Liver (tissue), 8 donors: ENCODE measurements at regions not wholly inside any gene's neighbourhood (a gene's known extent, or its start where the extent isn't known, plus 50 kb on each side); places are given as distances from the start of the nearest gene placed in this dataset.

Experiments
- DNase-seq: peaks from one replicate; pipeline ENCODE4 v3.0.0-alpha.2; 2017; ENCODE audit warnings: low spot score
- H3K27ac ChIP-seq, 2 donors: one replicate each; pipeline ENCODE4 v1.7.0; 2013; ENCODE audit warnings: inconsistent platforms in 2 of 2, low read length in 2 of 2, control low read depth in 1 of 2, low read depth in 1 of 2, mild to moderate bottlenecking in 1 of 2
- H3K27me3 ChIP-seq, 4 donors: one replicate each; pipeline versions ENCODE4 v1.6.1 to v1.7.0; 2013; ENCODE audit warnings: low read length in 3 of 4, inconsistent platforms in 1 of 4, mild to moderate bottlenecking in 1 of 4, moderate library complexity in 1 of 4; ENCODE audit not compliant: control insufficient read depth in 4 of 4, insufficient read depth in 4 of 4
- H3K36me3 ChIP-seq, 4 donors: one replicate each; pipeline versions ENCODE4 v1.6.1 to v1.7.0; 2013; ENCODE audit warnings: low read length in 3 of 4, mild to moderate bottlenecking in 3 of 4, low read depth in 1 of 4, moderate library complexity in 1 of 4; ENCODE audit not compliant: control insufficient read depth in 4 of 4, insufficient read depth in 3 of 4
- H3K4me1 ChIP-seq, 4 donors: one replicate each; pipeline versions ENCODE4 v1.6.1 to v1.7.0; 2013; ENCODE audit warnings: low read length in 3 of 4, mild to moderate bottlenecking in 3 of 4, moderate library complexity in 1 of 4; ENCODE audit not compliant: control insufficient read depth in 4 of 4, insufficient read depth in 4 of 4
- H3K4me3 ChIP-seq, 3 donors: one replicate each; pipeline versions ENCODE4 v1.6.1 to v1.7.0; 2013; ENCODE audit warnings: low read length in 3 of 3, control low read depth in 1 of 3, low read depth in 1 of 3, mild to moderate bottlenecking in 1 of 3
- H3K9ac ChIP-seq, 2 donors: one replicate each; pipeline ENCODE4 v1.7.0; 2013; ENCODE audit warnings: low read length in 2 of 2, mild to moderate bottlenecking in 2 of 2, moderate library complexity in 2 of 2, control low read depth in 1 of 2, low read depth in 1 of 2
- H3K9me3 ChIP-seq, 4 donors: one replicate each; pipeline versions ENCODE4 v1.6.1 to v1.7.0; 2013; ENCODE audit warnings: low read length in 3 of 4; ENCODE audit not compliant: control insufficient read depth in 4 of 4
- ATF3 ChIP-seq: IDR thresholded peaks from 2 replicates; pipeline ENCODE4 v1.6.1; 2016; ENCODE audit warnings: antibody characterized with exemption
- CTCF ChIP-seq: fragments of 150-350 bp; IDR thresholded peaks from 2 replicates; pipeline ENCODE4 v1.5.1; 2017; ENCODE audit warnings: improper control_type of control experiment, low read depth, low read length; ENCODE audit not compliant: missing input control
- EGR1 ChIP-seq, 2 donors: IDR thresholded peaks; 2 replicates each; pipeline ENCODE4 v1.6.1; 2016 to 2018; ENCODE audit warnings: antibody characterized with exemption in 2 of 2, low read depth in 2 of 2
- FOXA1 ChIP-seq: IDR thresholded peaks from 2 replicates; pipeline ENCODE4 v1.6.1; 2016; ENCODE audit warnings: antibody characterized with exemption
- FOXA2 ChIP-seq: IDR thresholded peaks from 2 replicates; pipeline ENCODE4 v1.6.1; 2016; ENCODE audit warnings: antibody characterized with exemption
- GABPA ChIP-seq, 2 donors: IDR thresholded peaks in 1 of 2; conservative IDR thresholded peaks in 1 of 2; 2 replicates each; pipeline ENCODE4 v1.6.1; 2016; ENCODE audit warnings: antibody characterized with exemption in 2 of 2, mild to moderate bottlenecking in 1 of 2, moderate library complexity in 1 of 2
- HNF4A ChIP-seq, 2 donors: conservative IDR thresholded peaks; 2 replicates each; pipeline ENCODE4 v1.6.1; 2016; ENCODE audit warnings: antibody characterized with exemption in 2 of 2, mild to moderate bottlenecking in 2 of 2
- HNF4G ChIP-seq: IDR thresholded peaks from 2 replicates; pipeline ENCODE4 v1.6.1; 2016; ENCODE audit warnings: antibody characterized with exemption
- JUND ChIP-seq, 2 donors: IDR thresholded peaks; 2 replicates each; pipeline ENCODE4 v1.6.1; 2016; ENCODE audit warnings: antibody characterized with exemption in 2 of 2
- MAX ChIP-seq: IDR thresholded peaks from 2 replicates; pipeline ENCODE4 v1.6.1; 2016; ENCODE audit warnings: antibody characterized with exemption
- NR2F2 ChIP-seq: IDR thresholded peaks from 2 replicates; pipeline ENCODE4 v1.6.1; 2016; ENCODE audit warnings: antibody characterized with exemption
- RAD21 ChIP-seq, 2 donors: IDR thresholded peaks; 2 replicates each; pipeline ENCODE4 v1.6.1; 2016; ENCODE audit warnings: antibody characterized with exemption in 2 of 2, mild to moderate bottlenecking in 2 of 2
- REST ChIP-seq: IDR thresholded peaks from 2 replicates; pipeline ENCODE4 v1.6.1; 2016; ENCODE audit warnings: antibody characterized with exemption, mild to moderate bottlenecking
- RXRA ChIP-seq, 2 donors: IDR thresholded peaks; 2 replicates each; pipeline ENCODE4 v1.6.1; 2017 to 2018; ENCODE audit warnings: antibody characterized with exemption in 2 of 2, mild to moderate bottlenecking in 1 of 2
- SP1 ChIP-seq: IDR thresholded peaks from 2 replicates; pipeline ENCODE4 v1.6.1; 2018; ENCODE audit warnings: antibody characterized with exemption, mild to moderate bottlenecking
- TAF1 ChIP-seq: conservative IDR thresholded peaks from 2 replicates; pipeline ENCODE4 v1.6.1; 2016; ENCODE audit warnings: antibody characterized with exemption, mild to moderate bottlenecking
- YY1 ChIP-seq: IDR thresholded peaks from 2 replicates; pipeline ENCODE4 v1.6.1; 2016; ENCODE audit warnings: antibody characterized with exemption, mild to moderate bottlenecking
- WGBS: extraction: QIAGEN DNeasy Blood & Tissue Kit; methylation state at CpG from one replicate; pipeline ENCODE4 v1.1.7; 2013; 5-methylcytosine and 5-hydroxymethylcytosine counted together
- TF ChIP-seq, protein P1 (sequence below): IDR thresholded peaks from 2 replicates; pipeline ENCODE4 v1.6.1; 2016; ENCODE audit warnings: antibody characterized with exemption
- donor health status: healthy.
- donor health status: healthy.
- donor health status: healthy.
- donor health status: healthy.
- donor health status: healthy.

DNA sequence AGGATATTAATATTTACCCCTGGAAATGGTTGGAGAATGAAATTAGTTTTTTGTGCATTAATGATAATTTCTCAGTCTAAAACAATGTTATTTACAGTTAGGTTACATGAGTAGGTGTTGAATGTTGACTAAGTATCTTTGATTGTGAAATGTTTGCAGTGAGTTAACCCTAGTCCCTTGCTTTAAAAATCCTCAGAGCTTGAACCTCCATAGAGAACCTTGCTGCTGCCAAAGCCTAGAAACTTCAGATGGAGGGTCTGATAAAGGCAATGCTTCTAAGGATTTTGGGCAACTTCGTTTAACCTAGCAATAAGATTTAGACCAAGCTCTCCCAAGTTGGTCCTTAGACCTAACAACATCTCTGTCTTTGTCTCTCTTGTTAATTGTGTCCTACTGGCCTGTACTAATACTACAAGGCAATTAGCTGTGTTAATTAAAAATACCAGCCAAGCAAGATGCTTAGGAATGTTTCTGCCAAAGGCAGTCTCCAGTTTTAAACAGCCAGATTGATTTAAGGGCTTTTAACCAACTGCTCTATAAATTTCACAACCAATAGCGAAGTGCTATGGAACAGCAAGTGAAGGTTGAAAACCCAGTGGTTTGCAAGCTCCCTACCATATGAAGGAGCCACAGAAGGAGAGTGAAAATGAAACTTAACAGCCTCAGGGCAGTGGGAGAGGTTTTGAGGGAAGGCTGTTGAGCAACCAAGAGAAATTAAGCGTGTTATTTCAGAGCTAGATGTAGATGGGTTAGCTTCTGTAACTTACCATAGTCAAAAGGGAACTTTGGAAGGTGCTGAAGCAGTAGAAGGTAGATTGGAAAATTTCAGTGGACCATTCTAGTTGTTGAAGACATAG is 295.9 kb upstream of the ANO5 start:
- no peak overlapping the region for H3K4me3 ChIP-seq
- WGBS: 71% methylated on average over 3 of the region's 3 CpGs
- H3K27me3 ChIP-seq: no peaks in the 10 kb centered on the region
- no peaks in the 10 kb centered on the region for H3K36me3 ChIP-seq
- H3K9me3 ChIP-seq: no peaks in the 10 kb centered on the region
- no peak for DNase-seq
- no peak overlapping the region for H3K27ac ChIP-seq
- TF ChIP-seq HNF4A (conservative IDR thresholded peaks at IDR 0.05) (no peak), SP1 (no peak), RXRA (IDR thresholded peaks at IDR 0.05) (no peak), ATF3 (no peak), HNF4G (no peak), NR2F2 (no peak), EGR1 (IDR thresholded peaks at IDR 0.05; ENCODE audit: low read depth in 2 of 2) (no peak), TAF1 (no peak), FOXA1 (no peak), FOXA2 (no peak), RAD21 (IDR thresholded peaks at IDR 0.05) (no peak), JUND (IDR thresholded peaks at IDR 0.05) (no peak), CTCF (no peak), REST (no peak), MAX (no peak)
- TF ChIP-seq, protein P1, sequence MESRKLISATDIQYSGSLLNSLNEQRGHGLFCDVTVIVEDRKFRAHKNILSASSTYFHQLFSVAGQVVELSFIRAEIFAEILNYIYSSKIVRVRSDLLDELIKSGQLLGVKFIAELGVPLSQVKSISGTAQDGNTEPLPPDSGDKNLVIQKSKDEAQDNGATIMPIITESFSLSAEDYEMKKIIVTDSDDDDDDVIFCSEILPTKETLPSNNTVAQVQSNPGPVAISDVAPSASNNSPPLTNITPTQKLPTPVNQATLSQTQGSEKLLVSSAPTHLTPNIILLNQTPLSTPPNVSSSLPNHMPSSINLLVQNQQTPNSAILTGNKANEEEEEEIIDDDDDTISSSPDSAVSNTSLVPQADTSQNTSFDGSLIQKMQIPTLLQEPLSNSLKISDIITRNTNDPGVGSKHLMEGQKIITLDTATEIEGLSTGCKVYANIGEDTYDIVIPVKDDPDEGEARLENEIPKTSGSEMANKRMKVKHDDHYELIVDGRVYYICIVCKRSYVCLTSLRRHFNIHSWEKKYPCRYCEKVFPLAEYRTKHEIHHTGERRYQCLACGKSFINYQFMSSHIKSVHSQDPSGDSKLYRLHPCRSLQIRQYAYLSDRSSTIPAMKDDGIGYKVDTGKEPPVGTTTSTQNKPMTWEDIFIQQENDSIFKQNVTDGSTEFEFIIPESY: no peak
- no peak overlapping the region for H3K9ac ChIP-seq
- H3K4me1 ChIP-seq: no peaks in the 10 kb centered on the region

DNA sequence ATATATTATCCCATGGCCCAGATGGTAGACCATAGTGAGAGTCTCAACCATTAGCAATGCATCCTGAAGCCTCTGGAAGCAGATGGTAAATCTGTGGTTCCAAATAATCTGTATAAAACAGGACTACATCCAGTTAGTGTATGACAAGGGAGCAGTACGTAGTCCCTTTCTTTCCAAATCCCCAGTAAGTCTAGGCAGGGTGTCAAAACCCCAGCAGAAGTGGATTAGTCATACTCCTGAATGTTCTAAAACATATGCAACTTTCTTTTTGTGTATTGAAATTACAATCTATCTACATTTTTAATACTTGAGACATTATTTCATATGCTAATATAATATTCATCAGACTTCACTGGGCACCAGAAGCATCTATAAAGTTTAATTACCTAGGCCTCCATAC is 295.1 kb upstream of the ANO5 start:
- Histone ChIP-seq H3K9me3 (no peaks in the 10 kb centered on the region), H3K4me3 (no peak overlapping the region), H3K27ac (no peak overlapping the region), H3K36me3 (no peaks in the 10 kb centered on the region), H3K27me3 (no peaks in the 10 kb centered on the region), H3K9ac (no peak overlapping the region), H3K4me1 (no peaks in the 10 kb centered on the region)
- 90% methylated on average over 1 of the region's 1 CpG for WGBS
- no peak for DNase-seq
- TF ChIP-seq EGR1 (IDR thresholded peaks at IDR 0.05; ENCODE audit: low read depth in 2 of 2) (no peak), GABPA (IDR thresholded peaks at IDR 0.05 in 1 of 2, conservative IDR thresholded peaks at IDR 0.05 in 1 of 2) (no peak), YY1 (no peak), REST (no peak), NR2F2 (no peak), FOXA1 (no peak), MAX (no peak)
- TF ChIP-seq, protein P1: no peak
